GM06990 (cell line): ENCODE measurements at regions not wholly inside any gene's neighbourhood (a gene's known extent, or its start where the extent isn't known, plus 50 kb on each side); places are given as distances from the start of the nearest gene placed in this dataset.

Experiments used
- DNase-seq: peaks from one replicate; pipeline ENCODE4 v3.0.0-alpha.2; 2011; ENCODE audit not compliant: insufficient read length; ENCODE audit errors: extremely low read depth
- H3K27me3 ChIP-seq: replicated peaks from 2 replicates; pipeline ENCODE4 v1.6.0; 2011; ENCODE audit warnings: low read length; ENCODE audit not compliant: control insufficient read depth, insufficient read depth
- H3K36me3 ChIP-seq: 2 replicates; pipeline ENCODE4 v1.5.1; 2011; ENCODE audit warnings: low read length; ENCODE audit not compliant: control insufficient read depth, insufficient read depth
- H3K4me3 ChIP-seq: replicated peaks from 2 replicates; pipeline ENCODE4 v1.5.1; 2011; ENCODE audit warnings: low read depth, mild to moderate bottlenecking, control low read depth, low read length
- TF ChIP-seq, protein P1 (sequence below): IDR thresholded peaks from 2 replicates; pipeline ENCODE4 v1.5.1; 2011; ENCODE audit warnings: low read length, control low read depth, mild to moderate bottlenecking, inconsistent platforms; ENCODE audit not compliant: insufficient read depth, poor library complexity, severe bottlenecking

DNA sequence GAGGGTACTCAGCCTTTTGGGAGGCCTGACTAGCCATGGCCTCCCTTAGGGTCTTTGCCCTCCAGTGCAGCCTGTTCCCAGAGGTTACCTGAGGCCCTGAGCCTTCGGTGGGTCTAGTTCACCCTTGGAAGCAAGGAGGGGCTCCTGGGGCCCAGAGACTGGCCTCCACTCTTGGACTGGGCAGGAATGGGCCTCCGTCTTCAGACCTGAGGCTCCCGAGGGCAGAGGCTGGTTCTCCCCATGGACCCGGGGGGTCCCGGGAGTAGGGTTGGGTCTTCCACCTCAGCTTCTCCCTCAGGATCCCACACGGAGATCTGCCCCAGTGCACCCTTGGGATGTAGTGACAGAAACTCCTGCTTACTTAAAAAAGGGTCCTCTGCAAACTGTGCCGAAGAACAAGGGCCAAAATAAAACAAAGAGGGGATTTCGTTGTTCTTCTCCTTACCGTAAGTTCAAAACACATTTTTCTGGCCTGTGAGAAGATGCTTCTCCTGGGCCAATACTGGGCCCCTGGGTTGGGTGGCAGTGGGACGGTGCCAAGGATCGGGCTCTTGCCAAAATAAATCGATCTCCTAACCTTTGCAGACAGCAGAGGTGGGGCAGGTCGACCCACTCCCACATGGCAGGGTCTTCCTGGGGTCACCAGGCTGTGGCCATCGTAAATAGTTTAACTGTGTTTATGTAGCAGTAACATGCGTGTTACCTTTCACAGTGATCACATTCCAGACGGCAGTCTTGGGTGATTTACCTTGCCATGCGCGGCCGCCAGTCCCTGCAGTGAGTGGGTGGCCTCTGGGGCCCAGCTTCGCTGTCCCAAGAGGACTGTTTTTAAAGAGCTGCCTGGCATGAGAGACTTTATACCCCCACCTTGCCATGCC, 151.8 kb downstream of the VEGFA start:
- no peak overlapping the region for H3K4me3 ChIP-seq
- TF ChIP-seq, protein P1, sequence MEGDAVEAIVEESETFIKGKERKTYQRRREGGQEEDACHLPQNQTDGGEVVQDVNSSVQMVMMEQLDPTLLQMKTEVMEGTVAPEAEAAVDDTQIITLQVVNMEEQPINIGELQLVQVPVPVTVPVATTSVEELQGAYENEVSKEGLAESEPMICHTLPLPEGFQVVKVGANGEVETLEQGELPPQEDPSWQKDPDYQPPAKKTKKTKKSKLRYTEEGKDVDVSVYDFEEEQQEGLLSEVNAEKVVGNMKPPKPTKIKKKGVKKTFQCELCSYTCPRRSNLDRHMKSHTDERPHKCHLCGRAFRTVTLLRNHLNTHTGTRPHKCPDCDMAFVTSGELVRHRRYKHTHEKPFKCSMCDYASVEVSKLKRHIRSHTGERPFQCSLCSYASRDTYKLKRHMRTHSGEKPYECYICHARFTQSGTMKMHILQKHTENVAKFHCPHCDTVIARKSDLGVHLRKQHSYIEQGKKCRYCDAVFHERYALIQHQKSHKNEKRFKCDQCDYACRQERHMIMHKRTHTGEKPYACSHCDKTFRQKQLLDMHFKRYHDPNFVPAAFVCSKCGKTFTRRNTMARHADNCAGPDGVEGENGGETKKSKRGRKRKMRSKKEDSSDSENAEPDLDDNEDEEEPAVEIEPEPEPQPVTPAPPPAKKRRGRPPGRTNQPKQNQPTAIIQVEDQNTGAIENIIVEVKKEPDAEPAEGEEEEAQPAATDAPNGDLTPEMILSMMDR, result no peak
- DNase-seq, result no peak
- no peaks in the 10 kb centered on the region; the same call in 1 of the 2 replicates for H3K27me3 ChIP-seq
- H3K36me3 ChIP-seq, result no peaks in the 10 kb centered on the region

DNA sequence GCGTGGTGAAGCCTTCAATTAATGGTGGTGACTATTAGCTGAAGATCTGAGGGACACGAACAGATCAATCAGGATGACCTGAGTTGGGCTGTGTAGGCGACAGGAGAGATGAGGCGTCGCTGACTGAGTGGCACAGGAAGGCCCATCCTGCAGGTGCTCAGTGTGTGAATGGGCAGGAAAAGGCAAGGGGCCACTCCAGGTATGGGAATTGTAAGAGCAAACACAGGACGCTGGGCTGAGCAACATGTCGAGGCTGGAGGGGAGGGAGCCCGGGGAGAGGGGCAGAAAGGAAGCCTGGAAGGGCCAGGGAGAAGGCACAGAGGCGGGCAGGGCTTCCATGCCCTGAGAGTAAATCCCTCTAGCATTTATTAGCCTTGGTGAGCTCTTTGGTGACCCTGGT, 151.0 kb downstream of the VEGFA start:
- H3K36me3 ChIP-seq, result no peaks in the 10 kb centered on the region
- no peaks in the 10 kb centered on the region; the same call in 1 of the 2 replicates for H3K27me3 ChIP-seq
- TF ChIP-seq, protein P1, result no peak
- H3K4me3 ChIP-seq, result no peak overlapping the region
- DNase-seq, result no peak

DNA sequence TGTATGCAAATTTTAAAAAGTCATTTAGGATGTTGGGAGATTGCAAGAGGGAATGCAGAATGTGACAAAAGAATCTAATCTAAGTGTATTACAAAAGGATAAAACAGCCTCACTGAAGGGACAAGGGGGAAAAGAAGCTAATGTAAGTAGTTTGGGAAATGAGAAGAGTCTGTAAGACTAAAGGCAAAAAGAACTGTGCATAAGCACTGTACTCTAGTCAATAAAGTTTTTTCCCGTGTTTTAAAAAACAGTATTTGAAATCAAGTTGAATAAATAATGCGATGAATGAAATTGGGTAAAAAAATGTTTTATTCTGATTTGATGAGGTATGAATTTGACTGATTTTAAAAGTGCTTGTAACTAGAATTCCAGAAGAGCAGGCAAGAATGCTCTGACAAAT, 149.8 kb downstream of the VEGFA start:
- Histone ChIP-seq H3K27me3 (no peaks in the 10 kb centered on the region; the same call in 1 of the 2 replicates), H3K36me3 (no peaks in the 10 kb centered on the region), H3K4me3 (no peak overlapping the region)
- DNase-seq, result no peak
- TF ChIP-seq, protein P1, result no peak

DNA sequence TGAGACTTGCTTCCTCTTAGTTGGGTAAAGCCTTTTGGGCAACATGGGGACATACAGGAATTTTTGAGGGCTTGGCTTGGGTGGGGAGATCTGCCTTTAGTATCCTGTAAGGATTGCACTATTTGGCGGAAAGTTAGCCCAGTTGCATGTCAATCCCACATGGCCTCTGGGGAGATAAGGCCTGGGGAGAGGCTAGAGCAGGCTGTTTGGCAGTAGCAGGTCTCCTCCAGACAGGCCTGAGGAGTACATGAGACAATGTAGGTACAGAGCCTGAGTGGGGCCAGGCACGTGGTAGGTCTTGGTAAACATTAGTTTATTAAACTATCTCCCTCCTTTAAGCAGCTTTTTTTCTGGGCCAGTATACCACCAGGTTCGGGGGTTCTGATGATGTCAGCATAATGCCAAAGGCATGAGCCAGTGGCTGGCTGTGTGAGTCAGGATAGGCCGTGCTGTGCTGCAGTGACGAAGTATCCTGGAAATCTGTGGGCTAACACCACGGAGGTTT, 147.9 kb downstream of the VEGFA start:
- TF ChIP-seq, protein P1, result no peak
- no peak for DNase-seq
- Histone ChIP-seq H3K4me3 (no peak overlapping the region), H3K27me3 (no peaks in the 10 kb centered on the region; the same call in 1 of the 2 replicates), H3K36me3 (no peaks in the 10 kb centered on the region)

DNA sequence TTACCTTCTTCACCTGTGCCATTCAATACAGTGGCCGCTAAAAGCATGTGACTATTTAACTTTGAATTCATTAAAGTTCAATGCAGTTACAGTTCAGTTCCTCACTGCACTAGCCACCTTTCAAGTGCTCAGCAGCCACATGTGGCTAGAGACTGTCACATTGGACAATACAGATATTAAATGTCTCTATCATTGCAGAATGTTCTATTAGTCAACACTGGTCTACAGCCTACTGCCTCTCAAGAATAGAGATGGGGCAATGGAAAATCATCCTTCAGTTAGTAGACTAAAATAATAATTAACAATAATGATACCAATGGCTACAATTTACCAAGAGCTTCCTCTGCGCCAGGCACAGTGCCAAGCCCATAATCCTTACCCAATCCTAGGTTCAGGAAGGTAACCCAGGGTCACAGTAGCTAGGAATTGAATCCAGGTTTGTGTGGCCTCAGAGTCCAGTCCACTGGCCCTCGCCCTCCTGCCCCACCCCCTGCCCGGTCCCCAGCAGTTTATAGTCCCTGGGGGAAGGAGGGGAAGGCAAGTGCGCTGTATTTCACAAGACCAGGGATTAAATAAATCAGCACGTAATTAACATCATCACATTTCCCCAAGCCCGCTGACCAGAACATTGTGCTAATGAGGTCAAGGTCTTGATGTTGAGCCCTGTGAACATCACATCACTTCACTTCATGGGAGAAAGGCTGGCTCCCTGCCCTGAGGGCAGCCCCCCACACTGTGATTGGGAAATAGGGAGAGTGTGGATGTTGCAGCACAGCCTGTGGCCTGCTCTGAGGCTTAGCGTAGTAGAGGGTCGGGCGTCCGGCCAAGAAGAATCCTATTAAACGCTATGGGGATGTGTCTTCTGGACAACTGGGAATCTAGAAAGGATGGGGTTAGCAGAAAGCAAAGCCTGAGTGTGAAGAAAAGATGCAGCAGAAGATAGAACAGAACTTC, 147.2 kb downstream of the VEGFA start:
- no peaks in the 10 kb centered on the region for H3K36me3 ChIP-seq
- DNase-seq, result no peak
- no peaks in the 10 kb centered on the region; the same call in 1 of the 2 replicates for H3K27me3 ChIP-seq
- no peak overlapping the region for H3K4me3 ChIP-seq
- TF ChIP-seq, protein P1, result no peak
